ENCODE measurements at regions not wholly inside any gene's neighbourhood (a gene's known extent, or its start where the extent isn't known, plus 50 kb on each side); places are given as distances from the start of the nearest gene placed in this dataset.

GRCh38 chr12:83335748-83336147, 649.0 kb downstream of the TMTC2 start:
- no peak for TF ChIP-seq POLR2A (IDR thresholded peaks at IDR 0.05)
- TF ChIP-seq CTCF (IDR thresholded peaks at IDR 0.05 in 8 of 11, conservative IDR thresholded peaks at IDR 0.05 in 3 of 11), result no peak
- no peak for TF ChIP-seq POLR2AphosphoS5 (IDR thresholded peaks at IDR 0.05)

All from spleen (tissue), 7 donors.